ENCODE measurements at regions not wholly inside any gene's neighbourhood (a gene's known extent, or its start where the extent isn't known, plus 50 kb on each side); places are given as distances from the start of the nearest gene placed in this dataset.

GRCh38 chr3:87949879-87950208, 109.0 kb downstream of the CGGBP1 start:
- Histone ChIP-seq H3K36me3 (ENCODE audit: control insufficient read depth in 2 of 2, extremely low read depth in 1 of 2, insufficient read depth in 2 of 2, low read length in 2 of 2) (no peaks in the 10 kb centered on the region), H3K27me3 (ENCODE audit: control insufficient read depth in 2 of 2, insufficient read depth in 2 of 2, low read length in 2 of 2) (no peaks in the 10 kb centered on the region), H4K20me1 (replicated peaks; ENCODE audit: control insufficient read depth, extremely low read depth, insufficient read depth, low read length) (no peaks in the 10 kb centered on the region), H3K9me1 (replicated peaks; ENCODE audit: control insufficient read depth, extremely low read depth, insufficient read depth, low read length) (no peaks in the 10 kb centered on the region), H3K4me3 (replicated peaks in 1 of 3; ENCODE audit: insufficient read depth in 1 of 3, low read depth in 1 of 3, low read length in 3 of 3) (no peak overlapping the region), H3K9ac (replicated peaks; ENCODE audit: extremely low read depth, insufficient read depth, low read length) (no peak overlapping the region), H3K4me2 (ENCODE audit: insufficient read depth, low read length) (no peak overlapping the region), H2AFZ (ENCODE audit: low read depth, low read length) (no peak overlapping the region), H3K79me2 (ENCODE audit: control insufficient read depth, insufficient read depth, low read length) (no peaks in the 10 kb centered on the region), H3K27ac (ENCODE audit: insufficient read depth, low read depth, low read length) (no peak overlapping the region), H3K4me1 (ENCODE audit: control insufficient read depth, extremely low read depth, insufficient read depth, low read length) (no peaks in the 10 kb centered on the region), H3K9me3 (replicated peaks; ENCODE audit: control insufficient read depth, insufficient read depth, low read length) (no peaks in the 10 kb centered on the region)
- no TSS peak for BruUV-seq (replicated peaks)
- DNase-seq (ENCODE audit: low read depth, low spot score) (no peak), FAIRE-seq (no peak)
- dilution Hi-C loops (cut with MboI; ENCODE audit: extremely low pct_ligation_motif_present, low sequenced_read_pairs) (no loop called here), intact Hi-C loops (cut with micrococcal nuclease) (no loop called here)
- CTCF ChIA-PET = interaction anchor here (0.6 kb wide), 1 partner anchor 22 kb away, joined by 3 read pairs; no protein-coding TSS in a partner anchor
- no peak for TF ChIP-seq FOS (IDR thresholded peaks at IDR 0.05; ENCODE audit: borderline replicate concordance, insufficient read depth, low read length)
- TF ChIP-seq CTCF (IDR thresholded peaks at IDR 0.05; ENCODE audit: extremely low read depth in 1 of 2, insufficient read depth in 1 of 2, low read depth in 1 of 2, low read length in 2 of 2) = no peak
- no peak for TF ChIP-seq GATA2 (IDR thresholded peaks at IDR 0.05; ENCODE audit: insufficient read depth, insufficient read length, low read depth, low read length)
- no peak for TF ChIP-seq MYC (IDR thresholded peaks at IDR 0.05; ENCODE audit: low read depth, low read length)
- no peak for TF ChIP-seq POLR2A (IDR thresholded peaks at IDR 0.05; ENCODE audit: low read depth, low read length)
- TF ChIP-seq JUN (IDR thresholded peaks at IDR 0.05; ENCODE audit: borderline replicate concordance, insufficient read depth, insufficient read length, low read depth) = no peak
- no peak for TF ChIP-seq POLR2AphosphoS5 (IDR thresholded peaks at IDR 0.05; ENCODE audit: insufficient read depth, low read depth, low read length)
- no peak for TF ChIP-seq MAX (IDR thresholded peaks at IDR 0.05; ENCODE audit: insufficient read depth, insufficient read length)
- no peak for TF ChIP-seq EZH2 (IDR thresholded peaks at IDR 0.05; ENCODE audit: borderline replicate concordance, low read depth, low read length, severe bottlenecking)
- POLR2A ChIA-PET = no interaction called here
